IPS-18a (cell line): ENCODE measurements at regions not wholly inside any gene's neighbourhood (a gene's known extent, or its start where the extent isn't known, plus 50 kb on each side); places are given as distances from the start of the nearest gene placed in this dataset.

Experiments
- H3K27ac ChIP-seq: one replicate; pipeline ENCODE4 v1.5.1; 2013; ENCODE audit warnings: low read length
- H3K27me3 ChIP-seq: one replicate; pipeline ENCODE4 v1.6.1; 2013; ENCODE audit warnings: mild to moderate bottlenecking, low read length; ENCODE audit not compliant: control insufficient read depth, insufficient read depth
- H3K36me3 ChIP-seq: one replicate; pipeline ENCODE4 v1.6.1; 2013; ENCODE audit warnings: low read depth, low read length; ENCODE audit not compliant: control insufficient read depth
- H3K4me1 ChIP-seq: one replicate; pipeline ENCODE4 v1.6.1; 2013; ENCODE audit warnings: low read depth, low read length; ENCODE audit not compliant: control insufficient read depth
- H3K4me3 ChIP-seq: one replicate; pipeline ENCODE4 v1.5.1; 2013; ENCODE audit warnings: low read length
- H3K9ac ChIP-seq: one replicate; pipeline ENCODE4 v1.6.1; 2013; ENCODE audit warnings: mild to moderate bottlenecking, low read length, moderate library complexity
- H3K9me3 ChIP-seq: one replicate; pipeline ENCODE4 v1.6.1; 2013; ENCODE audit warnings: low read depth, low read length; ENCODE audit not compliant: control insufficient read depth

- Histone ChIP-seq H3K27me3 (no peaks in the 10 kb centered on the region), H3K36me3 (no peaks in the 10 kb centered on the region), H3K4me3 (no peak overlapping the region), H3K9ac (no peak overlapping the region), H3K4me1 (peaks cover 10% of the 10 kb centered on the region), H3K27ac (no peak overlapping the region), H3K9me3 (no peaks in the 10 kb centered on the region)
Observed at GRCh38 chr15:93286446-93286845, 197.4 kb upstream of the RGMA start.

GRCh38 chr15:93283854-93284253, 194.8 kb upstream of the RGMA start:
- Histone ChIP-seq H3K4me1 (peaks cover 20% of the 10 kb centered on the region), H3K4me3 (no peak overlapping the region), H3K9ac (no peak overlapping the region), H3K9me3 (no peaks in the 10 kb centered on the region), H3K36me3 (no peaks in the 10 kb centered on the region), H3K27ac (no peak overlapping the region), H3K27me3 (no peaks in the 10 kb centered on the region)

DNA sequence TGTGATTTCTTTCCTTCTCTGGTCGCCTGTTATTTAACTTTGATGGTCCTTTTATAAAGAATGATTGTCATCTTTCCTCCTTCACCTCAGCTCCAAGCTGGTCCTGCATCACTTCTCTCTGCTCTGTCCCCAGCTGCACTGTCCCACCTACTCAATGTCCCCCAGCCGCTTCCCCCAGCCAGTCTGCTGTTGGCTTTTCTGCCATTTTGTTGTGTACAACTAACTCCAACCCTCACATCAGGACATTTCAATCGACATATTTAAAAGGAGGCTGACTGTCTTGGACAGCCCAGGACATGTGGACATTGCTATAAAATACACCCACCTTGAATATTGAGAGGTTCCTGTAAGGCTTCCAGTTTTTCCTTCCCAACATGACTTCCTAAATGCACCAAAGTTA, 193.8 kb upstream of the RGMA start:
- Histone ChIP-seq H3K4me3 (no peak overlapping the region), H3K27me3 (no peaks in the 10 kb centered on the region), H3K9ac (no peak overlapping the region), H3K27ac (no peak overlapping the region), H3K9me3 (no peaks in the 10 kb centered on the region), H3K4me1 (peaks cover 21% of the 10 kb centered on the region), H3K36me3 (no peaks in the 10 kb centered on the region)

GRCh38 chr15:93278783-93279182, 189.8 kb upstream of the RGMA start:
- Histone ChIP-seq H3K9ac (no peak overlapping the region), H3K27me3 (no peaks in the 10 kb centered on the region), H3K36me3 (no peaks in the 10 kb centered on the region), H3K9me3 (no peaks in the 10 kb centered on the region), H3K27ac (no peak overlapping the region), H3K4me1 (peaks cover 23% of the 10 kb centered on the region), H3K4me3 (no peak overlapping the region)

DNA sequence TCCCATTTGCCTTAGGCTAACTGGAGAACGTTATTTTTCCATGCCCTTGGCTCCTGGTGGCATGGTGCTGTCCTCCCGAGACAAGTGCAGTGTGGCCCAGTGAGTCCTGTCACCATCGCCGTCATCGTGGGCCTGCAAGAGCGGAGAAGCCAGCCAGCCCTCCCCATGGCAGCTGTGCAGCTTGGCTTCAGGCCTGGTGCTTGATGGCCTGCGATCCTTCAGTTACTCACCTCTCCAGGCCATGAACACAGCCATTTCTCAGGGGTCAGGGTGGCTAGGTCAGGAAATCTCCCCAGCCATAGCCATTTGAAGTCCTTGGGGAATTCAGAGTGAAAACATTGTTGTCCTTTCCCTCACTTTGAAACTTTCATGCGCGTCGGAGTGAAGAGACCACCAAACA, 189.0 kb upstream of the RGMA start:
- H3K36me3 ChIP-seq = no peaks in the 10 kb centered on the region
- no peak overlapping the region for H3K9ac ChIP-seq
- peaks cover 25% of the 10 kb centered on the region for H3K4me1 ChIP-seq
- no peaks in the 10 kb centered on the region for H3K9me3 ChIP-seq
- no peaks in the 10 kb centered on the region for H3K27me3 ChIP-seq
- H3K4me3 ChIP-seq = no peak overlapping the region
- H3K27ac ChIP-seq = no peak overlapping the region

DNA sequence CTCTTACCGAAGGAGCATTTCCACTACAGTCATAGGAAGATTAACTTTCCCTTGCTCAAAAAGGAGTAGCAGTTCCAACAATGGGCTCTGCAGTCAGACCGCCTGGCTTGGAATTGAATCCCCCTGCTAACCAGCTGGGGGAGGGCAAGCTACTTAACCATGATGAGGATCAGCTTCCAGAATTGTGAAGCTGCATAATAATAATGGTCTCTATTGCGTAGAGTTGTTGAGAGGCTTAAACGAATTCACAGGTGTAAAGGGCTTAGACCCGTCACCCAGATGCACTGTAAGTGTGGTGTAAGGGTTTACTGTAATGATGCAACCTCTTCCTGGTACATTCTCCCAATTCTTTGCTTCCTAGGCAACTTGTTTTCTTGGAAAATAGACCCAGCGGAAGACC, 185.2 kb upstream of the RGMA start:
- Histone ChIP-seq H3K36me3 (no peaks in the 10 kb centered on the region), H3K27me3 (no peaks in the 10 kb centered on the region), H3K9ac (peak overlapping the region; percentile 1), H3K9me3 (no peaks in the 10 kb centered on the region), H3K4me3 (no peak overlapping the region), H3K27ac (no peak overlapping the region), H3K4me1 (peaks cover 37% of the 10 kb centered on the region)

DNA sequence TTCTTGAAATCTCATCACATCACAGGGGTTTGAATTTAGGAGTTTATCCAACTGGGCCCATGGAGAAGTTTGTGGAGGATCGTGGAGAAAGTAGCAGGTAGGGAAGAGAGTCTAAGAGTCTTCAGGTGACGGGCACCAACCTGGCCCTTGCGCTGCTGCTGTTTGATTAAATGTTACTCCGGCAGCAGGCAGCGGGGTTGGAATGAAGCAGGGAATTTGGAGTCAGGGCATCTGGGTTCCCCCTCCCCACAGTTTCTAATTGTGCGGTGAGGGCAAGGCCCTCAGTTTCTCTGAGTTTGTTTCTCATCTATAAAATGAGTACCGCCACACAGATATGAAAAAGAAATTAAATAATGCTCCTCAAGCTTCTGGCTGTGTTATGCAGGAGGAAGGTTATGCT, 182.9 kb upstream of the RGMA start:
- Histone ChIP-seq H3K9me3 (no peaks in the 10 kb centered on the region), H3K27me3 (no peaks in the 10 kb centered on the region), H3K4me1 (peaks cover 31% of the 10 kb centered on the region), H3K36me3 (no peaks in the 10 kb centered on the region), H3K9ac (no peak overlapping the region), H3K4me3 (no peak overlapping the region), H3K27ac (no peak overlapping the region)

GRCh38 chr15:93270937-93271467, 182.0 kb upstream of the RGMA start:
- no peaks in the 10 kb centered on the region for H3K27me3 ChIP-seq
- H3K27ac ChIP-seq = no peak overlapping the region
- no peak overlapping the region for H3K9ac ChIP-seq
- no peaks in the 10 kb centered on the region for H3K36me3 ChIP-seq
- peaks cover 31% of the 10 kb centered on the region for H3K4me1 ChIP-seq
- H3K4me3 ChIP-seq = no peak overlapping the region
- H3K9me3 ChIP-seq = no peaks in the 10 kb centered on the region

DNA sequence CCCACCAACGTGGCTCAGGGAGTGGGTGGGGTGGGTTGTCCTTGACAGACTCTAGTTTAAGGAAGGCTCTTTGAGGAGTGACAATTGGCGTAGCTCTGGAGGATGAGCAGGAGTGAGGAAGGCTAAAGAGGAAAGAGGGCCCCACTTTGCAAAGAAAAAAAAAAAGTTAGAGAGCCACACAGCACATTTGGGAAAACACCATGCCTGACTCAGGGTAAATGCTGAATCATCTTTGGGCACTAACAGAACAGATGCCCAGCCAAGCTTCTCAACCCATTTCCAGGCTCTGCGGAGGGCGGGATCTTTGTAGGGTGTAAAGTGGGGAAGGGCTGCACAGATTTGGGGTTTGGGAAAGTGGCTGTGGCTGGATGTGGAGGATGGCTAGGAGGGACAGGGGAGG, 179.1 kb upstream of the RGMA start:
- H3K27ac ChIP-seq = no peak overlapping the region
- H3K4me3 ChIP-seq = no peak overlapping the region
- H3K9ac ChIP-seq = no peak overlapping the region
- H3K36me3 ChIP-seq = no peaks in the 10 kb centered on the region
- H3K4me1 ChIP-seq = peaks cover 22% of the 10 kb centered on the region
- no peaks in the 10 kb centered on the region for H3K9me3 ChIP-seq
- no peaks in the 10 kb centered on the region for H3K27me3 ChIP-seq

DNA sequence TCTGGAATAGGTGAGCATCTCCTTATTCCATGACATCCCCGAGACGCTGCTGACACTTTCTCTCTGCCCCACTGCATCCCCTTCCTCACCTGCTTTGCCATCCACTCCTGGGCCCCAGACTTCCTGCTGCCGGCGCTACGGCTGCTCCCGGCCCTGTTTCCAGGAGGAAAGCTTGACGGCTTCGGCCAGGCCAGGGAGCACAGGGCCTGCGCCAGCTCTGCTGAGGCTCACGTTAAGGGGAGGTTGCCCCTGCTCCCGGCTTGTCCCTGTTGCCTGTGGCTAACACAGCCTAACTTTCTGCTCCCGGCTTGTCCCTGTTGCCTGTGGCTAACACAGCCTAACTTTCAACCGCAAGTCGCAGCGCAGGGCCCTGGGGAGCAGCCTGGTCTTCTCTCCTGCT, 177.3 kb upstream of the RGMA start:
- Histone ChIP-seq H3K4me1 (peaks cover 13% of the 10 kb centered on the region), H3K27ac (no peak overlapping the region), H3K4me3 (no peak overlapping the region), H3K9me3 (no peaks in the 10 kb centered on the region), H3K36me3 (no peaks in the 10 kb centered on the region), H3K27me3 (no peaks in the 10 kb centered on the region), H3K9ac (no peak overlapping the region)

- H3K9me3 ChIP-seq = no peaks in the 10 kb centered on the region
- peaks cover 1% of the 10 kb centered on the region for H3K4me1 ChIP-seq
- H3K36me3 ChIP-seq = no peaks in the 10 kb centered on the region
- H3K27ac ChIP-seq = no peak overlapping the region
- no peak overlapping the region for H3K4me3 ChIP-seq
- H3K27me3 ChIP-seq = no peaks in the 10 kb centered on the region
- no peak overlapping the region for H3K9ac ChIP-seq
Observed at GRCh38 chr15:93265111-93265556, 176.1 kb upstream of the RGMA start.

DNA sequence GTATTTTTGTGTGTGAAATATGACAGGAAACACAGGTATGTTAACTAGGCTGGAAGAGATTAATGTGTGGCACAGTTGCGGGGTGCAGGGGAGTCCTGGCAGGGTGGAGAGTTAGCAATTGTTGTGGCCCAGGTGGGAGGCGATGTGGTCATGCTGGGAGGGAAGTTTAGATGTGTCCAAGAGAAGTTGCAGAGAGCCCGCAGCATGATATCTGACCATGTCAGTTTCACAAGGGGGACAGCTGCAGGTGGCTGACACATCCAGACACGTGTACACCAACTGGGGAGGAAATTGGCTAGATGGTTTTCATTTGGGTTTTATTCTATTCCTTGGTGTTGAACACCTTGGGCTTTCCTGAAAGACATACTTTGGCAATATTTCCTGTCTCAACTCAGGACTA, 172.8 kb upstream of the RGMA start:
- Histone ChIP-seq H3K4me1 (no peaks in the 10 kb centered on the region), H3K27me3 (no peaks in the 10 kb centered on the region), H3K36me3 (no peaks in the 10 kb centered on the region), H3K9me3 (no peaks in the 10 kb centered on the region), H3K4me3 (no peak overlapping the region), H3K9ac (no peak overlapping the region), H3K27ac (no peak overlapping the region)
